ENCODE measurements at regions not wholly inside any gene's neighbourhood (a gene's known extent, or its start where the extent isn't known, plus 50 kb on each side); places are given as distances from the start of the nearest gene placed in this dataset.

GRCh38 chr6:11356404-11357155 is 124.1 kb upstream of the NEDD9 start:
- no peak for DNase-seq

GRCh38 chr6:11353921-11354389 is 121.5 kb upstream of the NEDD9 start:
- DNase-seq, result peak in 1 of 4 experiments; percentile 14

- no peak for DNase-seq
Measured at GRCh38 chr6:11350294-11350693, 117.8 kb upstream of the NEDD9 start.

- no peak for DNase-seq
Measured at GRCh38 chr6:11349880-11350279, 117.4 kb upstream of the NEDD9 start.

- no peak for DNase-seq
Measured at GRCh38 chr6:11346516-11346915, 114.0 kb upstream of the NEDD9 start.

- DNase-seq, result no peak
Measured at GRCh38 chr6:11345536-11345935, 113.1 kb upstream of the NEDD9 start.

GRCh38 chr6:11343963-11344723 is 111.7 kb upstream of the NEDD9 start:
- no peak for DNase-seq

- no peak for DNase-seq
Measured at GRCh38 chr6:11341867-11342266, 109.4 kb upstream of the NEDD9 start.

GRCh38 chr6:11341303-11341702 is 108.8 kb upstream of the NEDD9 start:
- DNase-seq, result no peak

- DNase-seq, result no peak
Measured at GRCh38 chr6:11339380-11339779, 106.9 kb upstream of the NEDD9 start.

GRCh38 chr6:11337306-11337705 is 104.8 kb upstream of the NEDD9 start:
- no peak for DNase-seq

- no peak for DNase-seq
Measured at GRCh38 chr6:11335826-11336225, 103.4 kb upstream of the NEDD9 start.

- no peak for DNase-seq
Measured at GRCh38 chr6:11333132-11333849, 100.8 kb upstream of the NEDD9 start.

- DNase-seq, result no peak
Measured at GRCh38 chr6:11332463-11332862, 100.0 kb upstream of the NEDD9 start.

- DNase-seq, result no peak
Measured at GRCh38 chr6:11331111-11331510, 98.6 kb upstream of the NEDD9 start.

- DNase-seq, result no peak
Measured at GRCh38 chr6:11330413-11330760, 97.9 kb upstream of the NEDD9 start.

GRCh38 chr6:11329726-11330412 is 97.4 kb upstream of the NEDD9 start:
- no peak for DNase-seq

- DNase-seq, result no peak
Measured at GRCh38 chr6:11328613-11329247, 96.3 kb upstream of the NEDD9 start.

- DNase-seq, result no peak
Measured at GRCh38 chr6:11327961-11328360, 95.5 kb upstream of the NEDD9 start.

GRCh38 chr6:11326116-11326515 is 93.6 kb upstream of the NEDD9 start:
- no peak for DNase-seq

- DNase-seq, result peak in 1 of 4 experiments; percentile 7
Measured at GRCh38 chr6:11324453-11325015, 92.1 kb upstream of the NEDD9 start.

All from activated CD4-positive, CD25-positive, alpha-beta regulatory T cell (primary cell).